NB4 (cell line): ENCODE measurements at regions not wholly inside any gene's neighbourhood (a gene's known extent, or its start where the extent isn't known, plus 50 kb on each side); places are given as distances from the start of the nearest gene placed in this dataset.

Source experiments
- CTCF ChIP-seq: IDR thresholded peaks from one replicate; pipeline ENCODE4 v1.5.1; 2012; ENCODE audit warnings: low read depth, low read length
- MAX ChIP-seq: IDR thresholded peaks from 2 replicates; pipeline ENCODE4 v1.6.1; 2011; ENCODE audit warnings: low read depth, low read length
- POLR2A ChIP-seq: IDR thresholded peaks from 2 replicates; pipeline ENCODE4 v1.6.1; 2011; ENCODE audit warnings: mild to moderate bottlenecking; ENCODE audit not compliant: insufficient read length; ENCODE audit errors: extremely low read depth

GRCh38 chr20:40467067-40467466, 222.0 kb downstream of the MAFB start:
- TF ChIP-seq CTCF: no peak
- TF ChIP-seq POLR2A: no peak
- TF ChIP-seq MAX: no peak
